ENCODE measurements at regions not wholly inside any gene's neighbourhood (a gene's known extent, or its start where the extent isn't known, plus 50 kb on each side); places are given as distances from the start of the nearest gene placed in this dataset.

GRCh38 chr11:103544874-103545273, 435.6 kb downstream of the DYNC2H1 start:
- H2AFZ ChIP-seq (ENCODE audit: low read length), result no peak overlapping the region
- H3K9ac ChIP-seq (ENCODE audit: insufficient read depth, low read depth, low read length), result no peak overlapping the region
- no peaks in the 10 kb centered on the region for H3K79me2 ChIP-seq (ENCODE audit: insufficient read depth, low read length)
- no peaks in the 10 kb centered on the region for H3K36me3 ChIP-seq (replicated peaks in 1 of 2; ENCODE audit: control insufficient read depth in 1 of 2, insufficient read depth in 2 of 2, low read length in 2 of 2)
- WGBS (ENCODE audit: low lambda C conversion rate), result 38% methylated on average over 5 of the region's 8 CpGs
- no peak for FAIRE-seq
- no peaks in the 10 kb centered on the region for H3K4me1 ChIP-seq (ENCODE audit: insufficient read depth, low read length)
- H4K20me1 ChIP-seq (ENCODE audit: insufficient read depth, low read length), result no peaks in the 10 kb centered on the region
- no peak for DNase-seq (ENCODE audit: low spot score)
- no peak overlapping the region for H3K4me3 ChIP-seq (replicated peaks in 1 of 3; ENCODE audit: insufficient read depth in 1 of 3, low read depth in 2 of 3, low read length in 3 of 3)
- ChIA-PET CTCF (ENCODE audit: low intra/inter-chr PET ratio, low total read pairs) (no interaction called here), POLR2A (no interaction called here)
- no peaks in the 10 kb centered on the region for H3K27me3 ChIP-seq (ENCODE audit: control insufficient read depth in 1 of 2, insufficient read depth in 2 of 2, low read length in 2 of 2)
- H3K4me2 ChIP-seq (ENCODE audit: low read depth, low read length), result no peak overlapping the region
- peaks cover 21% of the 10 kb centered on the region for H3K9me3 ChIP-seq (ENCODE audit: low read length)
- TF ChIP-seq FOXO1 (CRISPR knock-in tag; IDR thresholded peaks at IDR 0.05), result no peak
- TF ChIP-seq, protein P1, sequence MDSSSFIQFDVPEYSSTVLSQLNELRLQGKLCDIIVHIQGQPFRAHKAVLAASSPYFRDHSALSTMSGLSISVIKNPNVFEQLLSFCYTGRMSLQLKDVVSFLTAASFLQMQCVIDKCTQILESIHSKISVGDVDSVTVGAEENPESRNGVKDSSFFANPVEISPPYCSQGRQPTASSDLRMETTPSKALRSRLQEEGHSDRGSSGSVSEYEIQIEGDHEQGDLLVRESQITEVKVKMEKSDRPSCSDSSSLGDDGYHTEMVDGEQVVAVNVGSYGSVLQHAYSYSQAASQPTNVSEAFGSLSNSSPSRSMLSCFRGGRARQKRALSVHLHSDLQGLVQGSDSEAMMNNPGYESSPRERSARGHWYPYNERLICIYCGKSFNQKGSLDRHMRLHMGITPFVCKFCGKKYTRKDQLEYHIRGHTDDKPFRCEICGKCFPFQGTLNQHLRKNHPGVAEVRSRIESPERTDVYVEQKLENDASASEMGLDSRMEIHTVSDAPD (CRISPR knock-in tag; IDR thresholded peaks at IDR 0.05), result no peak
- no peak for TF ChIP-seq MIER3 (CRISPR knock-in tag; IDR thresholded peaks at IDR 0.05; ENCODE audit: borderline replicate concordance)
- TF ChIP-seq ZNF232 (CRISPR knock-in tag; IDR thresholded peaks at IDR 0.05; ENCODE audit: borderline replicate concordance), result no peak
- TF ChIP-seq MIXL1 (CRISPR knock-in tag; IDR thresholded peaks at IDR 0.05), result no peak
- TF ChIP-seq, protein P2, sequence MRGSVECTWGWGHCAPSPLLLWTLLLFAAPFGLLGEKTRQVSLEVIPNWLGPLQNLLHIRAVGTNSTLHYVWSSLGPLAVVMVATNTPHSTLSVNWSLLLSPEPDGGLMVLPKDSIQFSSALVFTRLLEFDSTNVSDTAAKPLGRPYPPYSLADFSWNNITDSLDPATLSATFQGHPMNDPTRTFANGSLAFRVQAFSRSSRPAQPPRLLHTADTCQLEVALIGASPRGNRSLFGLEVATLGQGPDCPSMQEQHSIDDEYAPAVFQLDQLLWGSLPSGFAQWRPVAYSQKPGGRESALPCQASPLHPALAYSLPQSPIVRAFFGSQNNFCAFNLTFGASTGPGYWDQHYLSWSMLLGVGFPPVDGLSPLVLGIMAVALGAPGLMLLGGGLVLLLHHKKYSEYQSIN (CRISPR knock-in tag; IDR thresholded peaks at IDR 0.05; ENCODE audit: borderline replicate concordance), result no peak
- no peak for TF ChIP-seq RORA (CRISPR knock-in tag; IDR thresholded peaks at IDR 0.05)
- no peak for TF ChIP-seq ZSCAN12 (CRISPR knock-in tag; IDR thresholded peaks at IDR 0.05)
- no peak for TF ChIP-seq STAT5B (CRISPR knock-in tag; IDR thresholded peaks at IDR 0.05)
- BruUV-seq (replicated peaks), result no TSS peak
- no peak for ATAC-seq
- in situ Hi-C loops (cut with HindIII; ENCODE audit: extremely low pct_ligation_motif_present, low pct_unique_long_range_greater_than_20kb) (no loop called here), intact Hi-C loops (cut with micrococcal nuclease; ENCODE audit: unreplicated experiment) (no loop called here)
- H3K27ac ChIP-seq (ENCODE audit: extremely low read length, insufficient read depth, low read length), result no peak overlapping the region

Data from HepG2 (cell line).